ENCODE measurements at regions not wholly inside any gene's neighbourhood (a gene's known extent, or its start where the extent isn't known, plus 50 kb on each side); places are given as distances from the start of the nearest gene placed in this dataset.

GRCh38 chr3:151976211-151977050 lies 103.0 kb downstream of the SUCNR1 start:
- Mint-ChIP-seq H3K9me3 (ENCODE audit: unreplicated experiment) (peaks cover 3% of the 10 kb centered on the region), H3K4me3 (ENCODE audit: unreplicated experiment) (no peak overlapping the region), H3K36me3 (ENCODE audit: unreplicated experiment) (peaks cover 3% of the 10 kb centered on the region), H3K27me3 (ENCODE audit: unreplicated experiment) (peaks cover 3% of the 10 kb centered on the region), H3K27ac (ENCODE audit: unreplicated experiment) (no peak overlapping the region), H3K4me1 (ENCODE audit: low read depth, unreplicated experiment) (peaks cover 10% of the 10 kb centered on the region)
- no peak for DNase-seq
- no peak for TF ChIP-seq CTCF (IDR thresholded peaks at IDR 0.05; ENCODE audit: partially characterized antibody, unreplicated experiment)

GRCh38 chr3:151979906-151980305 lies 106.5 kb downstream of the SUCNR1 start:
- Mint-ChIP-seq H3K4me1 (ENCODE audit: low read depth, unreplicated experiment) (no peaks in the 10 kb centered on the region), H3K4me3 (ENCODE audit: unreplicated experiment) (no peak overlapping the region), H3K36me3 (ENCODE audit: unreplicated experiment) (peaks cover 3% of the 10 kb centered on the region), H3K27me3 (ENCODE audit: unreplicated experiment) (no peaks in the 10 kb centered on the region), H3K9me3 (ENCODE audit: unreplicated experiment) (no peaks in the 10 kb centered on the region), H3K27ac (ENCODE audit: unreplicated experiment) (no peak overlapping the region)
- DNase-seq = no peak
- no peak for TF ChIP-seq CTCF (IDR thresholded peaks at IDR 0.05; ENCODE audit: partially characterized antibody, unreplicated experiment)

GRCh38 chr3:151983538-151983937 lies 110.1 kb downstream of the SUCNR1 start:
- TF ChIP-seq CTCF (IDR thresholded peaks at IDR 0.05; ENCODE audit: partially characterized antibody, unreplicated experiment) = no peak
- no peak for DNase-seq
- Mint-ChIP-seq H3K27me3 (ENCODE audit: unreplicated experiment) (no peaks in the 10 kb centered on the region), H3K4me3 (ENCODE audit: unreplicated experiment) (no peak overlapping the region), H3K36me3 (ENCODE audit: unreplicated experiment) (no peaks in the 10 kb centered on the region), H3K27ac (ENCODE audit: unreplicated experiment) (no peak overlapping the region), H3K4me1 (ENCODE audit: low read depth, unreplicated experiment) (no peaks in the 10 kb centered on the region), H3K9me3 (ENCODE audit: unreplicated experiment) (no peaks in the 10 kb centered on the region)

GRCh38 chr3:151985787-151986430 lies 112.5 kb downstream of the SUCNR1 start:
- no peaks in the 10 kb centered on the region for H3K36me3 Mint-ChIP-seq (ENCODE audit: unreplicated experiment)
- DNase-seq = no peak
- no peaks in the 10 kb centered on the region for H3K4me1 Mint-ChIP-seq (ENCODE audit: low read depth, unreplicated experiment)
- H3K27ac Mint-ChIP-seq (ENCODE audit: unreplicated experiment) = no peak overlapping the region
- no peak for TF ChIP-seq CTCF (IDR thresholded peaks at IDR 0.05; ENCODE audit: partially characterized antibody, unreplicated experiment)
- H3K27me3 Mint-ChIP-seq (ENCODE audit: unreplicated experiment) = no peaks in the 10 kb centered on the region
- H3K4me3 Mint-ChIP-seq (ENCODE audit: unreplicated experiment) = no peak overlapping the region
- H3K9me3 Mint-ChIP-seq (ENCODE audit: unreplicated experiment) = no peaks in the 10 kb centered on the region

- Mint-ChIP-seq H3K4me3 (ENCODE audit: unreplicated experiment) (no peak overlapping the region), H3K36me3 (ENCODE audit: unreplicated experiment) (no peaks in the 10 kb centered on the region), H3K27me3 (ENCODE audit: unreplicated experiment) (no peaks in the 10 kb centered on the region), H3K27ac (ENCODE audit: unreplicated experiment) (no peak overlapping the region), H3K4me1 (ENCODE audit: low read depth, unreplicated experiment) (no peaks in the 10 kb centered on the region), H3K9me3 (ENCODE audit: unreplicated experiment) (no peaks in the 10 kb centered on the region)
- DNase-seq = no peak
- TF ChIP-seq CTCF (IDR thresholded peaks at IDR 0.05; ENCODE audit: partially characterized antibody, unreplicated experiment) = no peak
Observed at GRCh38 chr3:151987893-151988292, 114.5 kb downstream of the SUCNR1 start.
